ENCODE measurements at regions not wholly inside any gene's neighbourhood (a gene's known extent, or its start where the extent isn't known, plus 50 kb on each side); places are given as distances from the start of the nearest gene placed in this dataset.
"Not testable (repeated sequence)": the region's sequence is repeated elsewhere in the genome, so short reads cannot be mapped to it uniquely, and the experiment has no call there.

- DNase-seq (ENCODE audit: low read depth) = no peak
Measured at GRCh38 chr1:230487773-230488428, 61.8 kb upstream of the PGBD5 start.

GRCh38 chr1:230476622-230477003 lies 50.5 kb upstream of the PGBD5 start:
- DNase-seq (ENCODE audit: low read depth) = no peak

GRCh38 chr1:230475856-230476621 lies 49.9 kb upstream of the PGBD5 start:
- not testable (repeated sequence) for DNase-seq (ENCODE audit: low read depth)

Measured in GM04504 (cell line).